A673 (cell line): ENCODE measurements at regions not wholly inside any gene's neighbourhood (a gene's known extent, or its start where the extent isn't known, plus 50 kb on each side); places are given as distances from the start of the nearest gene placed in this dataset.

Source experiments
- EZH2 ChIP-seq: fragments of 200-600 bp; sonication (generic); IDR thresholded peaks from 2 replicates; pipeline ENCODE4 v1.6.1; 2017; ENCODE audit warnings: borderline replicate concordance, low read depth, mild to moderate bottlenecking, mixed read lengths, antibody characterized with exemption, low read length; ENCODE audit not compliant: poor library complexity, severe bottlenecking
- TF ChIP-seq, protein P1 (sequence below): fragments of 300-800, 200-600 bp; sonication (generic); conservative IDR thresholded peaks from 2 replicates; pipeline ENCODE4 v1.5.1; 2017; ENCODE audit warnings: low read depth, mild to moderate bottlenecking, antibody characterized with exemption, low read length, moderate library complexity, mixed read lengths

DNA sequence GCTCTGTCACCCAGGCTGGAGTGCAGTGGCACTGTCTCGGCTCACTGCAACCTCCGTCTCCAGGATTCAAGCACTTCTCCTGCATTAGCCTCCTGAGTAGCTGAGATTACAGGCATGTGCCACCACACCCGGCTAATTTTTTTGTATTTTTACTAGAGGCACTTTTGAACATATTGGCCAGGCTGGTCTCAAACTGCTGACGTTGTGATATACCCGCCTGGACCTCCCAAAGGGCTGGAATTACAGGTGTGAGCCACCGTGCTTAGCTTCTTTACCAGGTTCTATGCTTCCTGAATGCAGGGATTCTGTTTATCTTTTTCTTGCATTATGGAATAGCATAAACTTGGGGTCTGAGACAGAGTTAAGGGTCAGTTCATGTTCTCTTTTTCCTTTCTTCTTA is 317.9 kb upstream of the RBFOX1 start:
- TF ChIP-seq, protein P1, sequence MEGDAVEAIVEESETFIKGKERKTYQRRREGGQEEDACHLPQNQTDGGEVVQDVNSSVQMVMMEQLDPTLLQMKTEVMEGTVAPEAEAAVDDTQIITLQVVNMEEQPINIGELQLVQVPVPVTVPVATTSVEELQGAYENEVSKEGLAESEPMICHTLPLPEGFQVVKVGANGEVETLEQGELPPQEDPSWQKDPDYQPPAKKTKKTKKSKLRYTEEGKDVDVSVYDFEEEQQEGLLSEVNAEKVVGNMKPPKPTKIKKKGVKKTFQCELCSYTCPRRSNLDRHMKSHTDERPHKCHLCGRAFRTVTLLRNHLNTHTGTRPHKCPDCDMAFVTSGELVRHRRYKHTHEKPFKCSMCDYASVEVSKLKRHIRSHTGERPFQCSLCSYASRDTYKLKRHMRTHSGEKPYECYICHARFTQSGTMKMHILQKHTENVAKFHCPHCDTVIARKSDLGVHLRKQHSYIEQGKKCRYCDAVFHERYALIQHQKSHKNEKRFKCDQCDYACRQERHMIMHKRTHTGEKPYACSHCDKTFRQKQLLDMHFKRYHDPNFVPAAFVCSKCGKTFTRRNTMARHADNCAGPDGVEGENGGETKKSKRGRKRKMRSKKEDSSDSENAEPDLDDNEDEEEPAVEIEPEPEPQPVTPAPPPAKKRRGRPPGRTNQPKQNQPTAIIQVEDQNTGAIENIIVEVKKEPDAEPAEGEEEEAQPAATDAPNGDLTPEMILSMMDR = no peak
- no peak for TF ChIP-seq EZH2
